HG03175 (cell line): ENCODE measurements at regions not wholly inside any gene's neighbourhood (a gene's known extent, or its start where the extent isn't known, plus 50 kb on each side); places are given as distances from the start of the nearest gene placed in this dataset.

Source experiments
- ATAC-seq: cut with Tn5 transposase; IDR thresholded peaks from one replicate; pipeline ENCODE4 v1.9.1; 2021; ENCODE audit warnings: mild to moderate bottlenecking, moderate library complexity; ENCODE audit not compliant: unreplicated experiment

DNA sequence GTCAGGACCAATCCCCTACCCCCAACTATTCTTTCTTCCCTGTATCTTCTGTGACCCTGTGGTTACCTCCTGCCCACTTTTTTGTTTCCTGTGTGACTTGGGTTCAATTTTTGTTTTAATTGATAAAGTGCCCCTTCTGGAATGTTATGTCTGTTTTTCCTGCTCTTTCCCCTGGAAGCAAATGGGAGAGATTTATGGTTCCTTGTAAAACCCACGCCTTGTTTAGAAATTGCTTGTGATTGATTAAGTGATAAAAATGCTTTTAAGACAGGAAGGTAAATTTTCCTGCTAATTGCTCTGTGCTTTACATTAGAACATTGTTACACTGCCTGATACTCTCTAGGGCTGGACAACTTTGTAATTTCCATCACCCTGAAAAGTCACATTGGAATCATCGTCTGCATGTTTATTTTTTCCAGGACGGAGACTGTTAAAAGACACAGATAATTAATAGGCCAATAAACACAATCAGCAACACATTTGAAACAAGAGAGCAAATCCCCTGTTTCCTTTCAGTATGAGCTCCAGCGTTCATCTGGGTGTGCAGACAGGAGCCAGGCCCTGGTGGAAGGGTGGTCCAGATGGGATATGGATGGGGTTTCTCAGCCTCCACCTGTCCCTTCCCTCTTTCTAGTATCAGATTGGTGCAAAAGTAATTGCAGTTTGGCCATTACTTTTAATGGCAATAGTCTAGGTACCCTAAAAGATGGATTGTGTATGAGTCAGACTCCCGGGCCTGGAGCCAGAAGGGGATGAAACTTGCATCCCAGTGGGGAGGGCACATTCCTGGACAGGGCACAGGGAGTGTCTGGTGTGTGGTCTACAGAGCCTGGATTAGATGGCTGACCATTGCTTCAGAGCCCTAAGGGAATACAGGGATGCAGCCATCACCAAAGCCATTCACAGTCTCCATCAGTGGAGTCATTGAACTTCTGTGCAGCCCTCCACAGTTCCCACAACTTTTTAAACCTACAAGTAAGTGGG lies 58.1 kb upstream of the AGBL1 start:
- no peak for ATAC-seq

DNA sequence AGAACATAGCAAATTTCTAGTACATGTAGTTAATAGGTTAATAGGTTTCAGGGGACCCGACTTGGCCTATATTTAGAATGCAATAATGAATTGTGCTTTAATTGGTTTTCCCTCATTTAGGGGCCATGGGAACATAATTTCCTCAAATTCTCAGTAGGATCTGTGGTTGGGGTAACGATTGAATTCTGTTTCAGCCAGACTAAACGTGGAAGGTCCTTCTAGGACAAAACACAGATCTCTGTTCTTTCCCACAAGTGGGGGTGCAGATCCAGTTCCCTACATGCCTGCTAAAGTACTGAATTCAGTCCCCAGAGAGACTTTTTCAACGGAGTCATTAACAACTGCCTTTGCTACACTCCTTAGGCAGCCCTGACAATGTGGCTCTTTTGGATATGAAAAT lies 50.7 kb upstream of the AGBL1 start:
- ATAC-seq: no peak
